RKO (cell line): ENCODE measurements at regions not wholly inside any gene's neighbourhood (a gene's known extent, or its start where the extent isn't known, plus 50 kb on each side); places are given as distances from the start of the nearest gene placed in this dataset.
A peak's percentile ranks its signal among the peaks of the same experiment; 100 is the strongest.
"Not testable (repeated sequence)": the region's sequence is repeated elsewhere in the genome, so short reads cannot be mapped to it uniquely, and the experiment has no call there.

Source experiments
- DNase-seq: peaks from one replicate; pipeline ENCODE4 v3.0.0-alpha.2; 2016; ENCODE audit warnings: low spot score

DNA sequence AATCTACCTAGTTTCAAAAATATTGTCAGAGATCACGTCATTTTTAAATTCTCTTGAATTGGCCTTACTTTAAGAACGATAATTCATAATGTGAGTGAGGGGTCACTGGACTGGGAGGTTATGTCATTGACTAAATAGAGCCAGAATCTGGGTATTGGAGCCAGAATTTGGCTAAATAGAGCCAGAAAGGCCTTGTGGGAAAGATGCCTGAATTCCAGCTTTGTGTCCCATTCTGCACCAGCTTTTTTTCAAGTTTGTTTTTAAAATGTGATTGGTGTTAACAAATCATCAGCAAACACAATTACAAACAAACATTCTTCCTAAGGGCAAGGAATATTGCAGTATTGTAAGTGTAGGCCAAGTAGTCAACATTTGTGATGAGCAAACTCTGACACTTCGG, 233.2 kb upstream of the PRKCQ start:
- DNase-seq, result no peak

DNA sequence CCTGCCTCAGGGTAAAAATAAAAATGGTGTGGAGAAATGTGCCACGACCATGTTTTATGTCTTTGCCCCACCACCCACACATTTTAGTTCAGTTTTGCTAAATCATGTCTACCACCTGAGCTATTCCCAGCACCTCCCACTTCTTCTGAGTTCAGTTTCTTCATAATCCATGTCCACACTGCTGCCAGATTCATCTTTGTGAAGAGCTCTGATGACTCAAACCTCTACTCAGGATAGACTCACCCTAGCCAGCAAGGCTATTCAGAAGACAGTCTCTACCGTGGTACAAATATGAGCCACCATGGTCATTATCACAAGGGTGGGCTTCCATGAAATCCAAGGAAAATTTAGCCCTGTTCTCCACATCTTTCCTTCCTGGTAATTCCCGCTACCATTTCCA, 231.1 kb upstream of the PRKCQ start:
- no peak for DNase-seq

DNA sequence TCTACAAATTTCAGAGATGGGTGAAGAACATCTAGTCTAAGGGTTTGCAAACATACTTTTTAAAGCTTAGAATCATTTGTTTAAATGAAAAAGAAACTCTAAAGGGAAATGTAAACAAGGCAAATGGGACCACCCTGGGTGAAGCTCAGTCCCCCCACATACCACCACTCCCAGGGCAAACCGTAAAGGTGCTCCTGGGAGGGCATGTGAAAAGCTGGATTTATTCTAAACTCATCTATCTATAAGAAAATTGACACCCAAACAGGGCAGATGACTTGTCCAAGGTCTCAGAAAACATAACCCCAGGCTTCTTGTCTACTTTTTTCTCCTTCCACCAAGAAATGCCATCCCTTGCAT, 223.3 kb upstream of the PRKCQ start:
- DNase-seq, result no peak

DNA sequence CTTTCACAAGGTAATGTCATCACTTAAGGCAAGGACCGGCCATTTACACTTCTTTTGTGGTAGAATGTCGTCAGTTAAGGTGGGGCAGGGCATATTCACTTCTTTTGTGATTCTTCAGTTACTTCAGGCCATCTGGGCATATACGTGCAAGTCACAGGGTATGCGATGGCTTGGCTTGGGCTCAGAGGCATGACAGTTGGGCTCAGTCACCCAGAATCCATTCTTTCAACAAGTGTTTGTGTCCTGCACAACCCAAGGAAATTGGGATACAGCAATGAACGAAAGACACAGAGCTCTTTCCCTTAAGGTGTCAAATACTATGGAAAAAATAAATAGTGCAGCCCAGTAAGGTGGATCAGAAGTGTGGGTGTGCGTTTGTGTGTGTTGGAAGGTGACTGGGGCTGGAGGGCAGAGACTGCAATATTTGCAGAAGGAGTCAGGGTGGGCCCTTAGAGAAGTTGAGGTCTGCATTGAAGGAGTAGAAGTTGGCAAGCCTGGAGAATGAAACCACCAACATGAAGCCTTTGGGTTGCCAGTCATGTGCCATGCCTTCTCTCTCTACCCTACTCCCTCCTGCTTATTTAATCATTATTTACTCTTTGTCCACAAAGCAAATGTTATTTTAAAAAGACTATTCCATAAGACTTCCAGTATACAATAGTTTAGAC, 222.8 kb upstream of the PRKCQ start:
- DNase-seq, result no peak

- DNase-seq, result no peak
These were observed 216.2 kb upstream of the PRKCQ start for GRCh38 chr10:6796231-6796630.

GRCh38 chr10:6795541-6795940, 215.5 kb upstream of the PRKCQ start:
- no peak for DNase-seq

- not testable (repeated sequence) for DNase-seq
These were observed 214.8 kb upstream of the PRKCQ start for GRCh38 chr10:6794841-6795240.

GRCh38 chr10:6794441-6794840, 214.4 kb upstream of the PRKCQ start:
- no peak for DNase-seq

- DNase-seq, result no peak
These were observed 208.7 kb upstream of the PRKCQ start for GRCh38 chr10:6788731-6789130.

GRCh38 chr10:6788231-6788630, 208.2 kb upstream of the PRKCQ start:
- DNase-seq, result no peak

DNA sequence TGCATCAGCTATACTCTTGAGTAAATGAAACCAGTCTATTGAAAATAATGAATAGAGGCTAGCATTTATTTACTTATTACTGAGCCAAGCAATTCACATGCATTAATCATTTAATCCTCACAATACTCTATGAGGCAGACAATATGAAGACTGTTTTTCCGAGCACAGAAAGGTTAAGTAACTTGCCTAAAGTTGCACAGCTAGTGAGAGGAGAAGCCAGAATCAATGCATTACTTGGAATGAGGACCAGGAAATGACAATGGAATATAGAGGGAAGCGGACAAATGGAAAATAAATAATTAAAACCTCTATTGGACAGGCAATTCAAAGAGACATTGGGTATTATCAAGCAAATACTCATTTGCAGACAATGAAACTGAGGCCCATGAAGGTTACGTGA, 207.6 kb upstream of the PRKCQ start:
- no peak for DNase-seq

GRCh38 chr10:6787091-6787490, 207.0 kb upstream of the PRKCQ start:
- DNase-seq, result no peak

DNA sequence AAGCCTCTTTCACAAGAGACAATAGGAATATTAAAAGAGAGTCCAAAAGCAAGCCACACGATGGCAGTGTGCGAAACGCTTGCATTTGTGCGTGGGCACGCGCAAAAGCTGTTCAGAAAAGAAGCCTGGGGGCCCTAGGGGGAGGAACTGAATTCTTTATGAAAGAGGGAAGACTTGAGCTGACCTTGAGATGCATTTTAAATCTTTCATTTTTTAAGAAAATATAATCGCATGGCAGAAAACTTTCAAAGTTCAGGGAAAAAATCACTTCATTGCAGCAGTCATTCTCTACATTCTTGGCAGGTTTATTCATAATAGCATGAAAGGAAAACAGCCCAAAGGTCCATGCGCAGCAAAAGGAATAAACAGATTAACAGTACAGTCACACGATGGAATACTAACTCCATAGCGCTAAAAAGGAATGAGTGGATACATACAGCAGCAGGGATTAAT, 206.5 kb upstream of the PRKCQ start:
- no peak for DNase-seq

DNA sequence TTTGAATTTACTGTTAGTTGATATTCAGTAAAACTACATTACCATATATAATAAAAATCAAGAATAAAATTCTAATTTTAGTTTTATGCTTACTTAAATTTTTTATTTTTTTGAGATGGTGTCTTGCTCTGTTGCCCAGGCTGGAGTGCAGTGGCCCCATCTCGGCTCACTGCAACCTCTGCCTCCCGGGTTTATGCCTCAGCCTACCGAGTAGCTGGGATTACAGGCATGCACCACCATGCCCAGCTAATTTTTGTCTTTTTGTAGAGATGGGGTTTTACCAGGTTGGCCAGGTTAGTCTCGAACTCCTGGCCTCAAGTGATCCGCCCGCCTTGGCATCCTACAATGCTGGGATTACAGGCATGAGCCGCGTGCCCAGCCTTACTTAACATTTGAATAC, 204.4 kb upstream of the PRKCQ start:
- DNase-seq, result not testable (repeated sequence)

GRCh38 chr10:6783471-6783870, 203.4 kb upstream of the PRKCQ start:
- DNase-seq, result no peak

- DNase-seq, result no peak
These were observed 202.3 kb upstream of the PRKCQ start for GRCh38 chr10:6782378-6782777.

DNA sequence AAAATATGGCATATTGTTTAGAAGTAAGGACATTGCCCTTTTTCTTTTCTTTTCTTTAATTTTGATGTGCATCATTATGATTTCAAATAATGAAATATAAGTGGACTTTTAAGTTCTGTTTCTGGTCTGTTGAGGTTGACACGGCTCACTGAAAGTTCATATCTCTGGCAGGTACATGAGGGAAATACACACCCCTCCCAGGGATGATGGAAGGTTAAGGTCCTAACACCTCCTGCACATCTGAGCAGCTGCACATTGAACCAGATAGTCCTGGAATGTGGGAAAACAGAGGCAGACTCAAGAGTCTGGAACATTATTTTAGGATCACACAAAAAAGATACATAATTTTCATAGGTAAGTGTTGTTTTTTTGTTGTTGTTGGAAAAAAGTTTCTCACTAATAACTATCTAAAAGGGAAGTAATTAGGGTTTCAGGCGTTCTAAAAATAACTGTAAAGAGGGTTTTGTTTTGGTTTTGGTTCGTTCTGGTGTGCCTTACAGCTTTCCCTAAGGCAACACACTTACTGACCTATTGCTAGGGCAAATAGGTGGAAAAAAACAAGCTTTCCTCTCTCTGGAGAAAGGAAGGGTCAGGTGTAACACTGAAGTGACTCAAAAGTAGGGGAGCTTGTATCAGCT, 201.2 kb upstream of the PRKCQ start:
- no peak for DNase-seq

DNA sequence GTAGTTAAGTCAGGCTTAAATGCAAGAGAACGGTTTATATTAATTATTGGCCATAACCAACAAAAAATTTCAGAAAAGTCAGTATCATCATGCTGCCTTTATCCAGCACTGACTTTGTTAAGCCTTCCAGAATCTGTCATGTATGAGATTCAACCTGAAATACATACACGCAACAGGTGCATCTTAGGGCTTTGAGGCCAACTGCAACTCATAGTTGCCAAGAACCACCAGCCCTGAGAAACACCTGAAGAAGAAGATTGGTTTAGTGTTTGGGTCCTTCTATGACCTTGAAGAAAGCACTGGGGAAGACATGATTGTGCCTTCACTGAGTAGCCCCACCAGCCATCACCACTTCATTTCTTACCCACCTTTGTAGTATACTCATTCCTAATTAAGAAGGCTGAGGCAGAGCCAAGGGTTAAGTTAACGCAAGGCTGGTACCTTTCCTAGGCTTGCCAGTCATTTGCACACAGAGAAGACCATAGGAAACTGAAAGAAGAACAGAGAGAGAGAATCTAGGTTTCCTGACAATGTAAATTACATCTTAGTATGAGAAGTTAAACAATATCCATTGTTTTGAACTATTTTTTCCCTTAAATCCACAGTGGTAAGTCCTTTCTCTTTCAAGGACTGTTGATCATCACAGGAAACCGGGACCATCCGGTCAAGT, 200.1 kb upstream of the PRKCQ start:
- DNase-seq, result no peak

GRCh38 chr10:6778992-6779701, 199.1 kb upstream of the PRKCQ start:
- peak; percentile 92 for DNase-seq

- no peak for DNase-seq
These were observed 196.1 kb upstream of the PRKCQ start for GRCh38 chr10:6776170-6776569.

DNA sequence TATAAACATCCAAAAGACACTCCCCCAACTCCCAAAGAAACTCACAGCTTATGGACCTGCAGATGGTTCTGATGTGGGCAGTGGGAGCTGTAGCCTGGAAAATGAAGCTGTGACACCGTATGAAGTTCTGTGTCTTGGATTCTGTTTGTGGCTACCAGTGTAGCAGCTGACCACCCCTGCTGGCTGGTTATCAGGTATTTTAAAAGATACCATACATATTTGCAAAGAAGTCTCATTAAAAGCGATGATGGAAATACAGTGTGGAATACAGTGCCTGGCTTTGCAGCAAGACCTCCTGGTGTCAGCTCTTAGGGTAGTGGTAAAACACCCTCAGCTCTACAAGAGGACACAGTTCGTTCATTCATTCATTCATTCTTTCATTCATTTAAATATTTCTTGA, 194.3 kb upstream of the PRKCQ start:
- no peak for DNase-seq

GRCh38 chr10:6771331-6771730, 191.3 kb upstream of the PRKCQ start:
- no peak for DNase-seq

- DNase-seq, result no peak
These were observed 190.8 kb upstream of the PRKCQ start for GRCh38 chr10:6770846-6771245.
